HepG2 (cell line): ENCODE measurements at regions not wholly inside any gene's neighbourhood (a gene's known extent, or its start where the extent isn't known, plus 50 kb on each side); places are given as distances from the start of the nearest gene placed in this dataset.

ENCODE experiments used
- ATAC-seq: fragments of 200-7000 bp; cut with Tn5 transposase; 3 replicates; pipeline ENCODE4 v1.9.1; 2020; ENCODE audit warnings: mild to moderate bottlenecking, moderate library complexity
- BruUV-seq: library from RNA; stranded (reverse); fragments of 400-500 nt; replicated peaks from 2 replicates; lab custom pipeline; 2021; lab: Mats Ljungman, UMichigan
- CTCF ChIA-PET: fragments of 300-600 bp; formaldehyde crosslinking; extraction: SDS; loops from one replicate; lab custom pipeline; 2021; ENCODE audit warnings: low total read pairs, inconsistent platforms, low intra/inter-chr PET ratio; lab: Yijun Ruan, JAX
- POLR2A ChIA-PET: fragments of 350-600 bp; sonication (Branson Sonifier 250); formaldehyde crosslinking; loops from one replicate; lab custom pipeline; 2020; ENCODE audit warnings: antibody characterized with exemption, inconsistent platforms; lab: Yijun Ruan, JAX
- DNase-seq: peaks from one replicate; pipeline ENCODE4 v3.0.0-alpha.2; 2015; ENCODE audit warnings: low spot score
- FAIRE-seq: peaks from 3 replicates; lab custom pipeline; 2011; peaks lifted over from hg19 to GRCh38; lab: Jason Lieb, UNC
- H2AFZ ChIP-seq: one replicate; pipeline ENCODE4 v1.6.1; 2011; ENCODE audit warnings: low read length, inconsistent platforms
- H3K27ac ChIP-seq: fragments of 300-600 bp; 3 replicates; pipeline ENCODE4 v1.8.0; 2011; ENCODE audit warnings: mixed run types, mild to moderate bottlenecking, mixed read lengths, low read length, inconsistent platforms; ENCODE audit not compliant: insufficient read depth; ENCODE audit errors: extremely low read length
- H3K27me3 ChIP-seq, 2 experiments: fragments of 200-600 bp in 1 of 2; 2 replicates in 1 of 2; 3 replicates in 1 of 2; pipeline versions ENCODE4 v1.6.0 to v1.8.0; 2011; ENCODE audit warnings: low read length in 2 of 2, mild to moderate bottlenecking in 2 of 2, moderate library complexity in 2 of 2, inconsistent platforms in 1 of 2; ENCODE audit not compliant: insufficient read depth in 2 of 2, control insufficient read depth in 1 of 2
- H3K36me3 ChIP-seq, 2 experiments: fragments of 200-600 bp in 1 of 2; replicated peaks in 1 of 2; 2 replicates in 1 of 2; 3 replicates in 1 of 2; pipeline versions ENCODE4 v1.5.1 to v1.8.0; 2011; ENCODE audit warnings: low read length in 2 of 2, inconsistent platforms in 1 of 2; ENCODE audit not compliant: insufficient read depth in 2 of 2, control insufficient read depth in 1 of 2
- H3K4me1 ChIP-seq: 2 replicates; pipeline ENCODE4 v1.5.1; 2012; ENCODE audit warnings: low read length, inconsistent platforms; ENCODE audit not compliant: insufficient read depth
- H3K4me2 ChIP-seq: 2 replicates; pipeline ENCODE4 v1.6.0; 2011; ENCODE audit warnings: low read depth, low read length, inconsistent platforms
- H3K4me3 ChIP-seq, 3 experiments: fragments of 200-600 bp in 1 of 3; sonication (generic), shearing (Covaris generic) in 1 of 3; replicated peaks in 1 of 3; 2 replicates each; pipeline ENCODE4 v1.5.1; 2011 to 2016; ENCODE audit warnings: low read length in 3 of 3, inconsistent platforms in 2 of 3, low read depth in 2 of 3, mild to moderate bottlenecking in 2 of 3, control low read depth in 1 of 3, mixed read lengths in 1 of 3; ENCODE audit not compliant: insufficient read depth in 1 of 3
- H3K79me2 ChIP-seq: one replicate; pipeline ENCODE4 v1.6.1; 2011; ENCODE audit warnings: low read length, inconsistent platforms; ENCODE audit not compliant: insufficient read depth
- H3K9ac ChIP-seq: 2 replicates; pipeline ENCODE4 v1.6.0; 2011; ENCODE audit warnings: mild to moderate bottlenecking, low read depth, low read length, inconsistent platforms; ENCODE audit not compliant: insufficient read depth
- H3K9me3 ChIP-seq: 2 replicates; pipeline ENCODE4 v1.5.1; 2012; ENCODE audit warnings: mild to moderate bottlenecking, low read length
- H4K20me1 ChIP-seq: 2 replicates; pipeline ENCODE4 v1.6.0; 2011; ENCODE audit warnings: inconsistent platforms, mild to moderate bottlenecking, low read length, moderate library complexity; ENCODE audit not compliant: insufficient read depth
- ARHGAP35 ChIP-seq: sonication (generic); formaldehyde crosslinking; IDR thresholded peaks from 2 replicates; pipeline ENCODE4 v1.9.0; 2022; ENCODE audit warnings: mild to moderate bottlenecking, inconsistent platforms, moderate library complexity, missing genetic modification reagents, borderline replicate concordance
- BCL6 ChIP-seq: IDR thresholded peaks from 2 replicates; pipeline ENCODE4 v1.6.1; 2016; ENCODE audit warnings: missing genetic modification reagents, missing compliant biosample characterization
- CEBPG ChIP-seq: IDR thresholded peaks from 2 replicates; pipeline ENCODE4 v1.6.1; 2016
- GATAD1 ChIP-seq: IDR thresholded peaks from 2 replicates; pipeline ENCODE4 v1.6.1; 2016; ENCODE audit warnings: missing genetic modification reagents, missing compliant biosample characterization
- GMEB2 ChIP-seq: IDR thresholded peaks from 2 replicates; pipeline ENCODE4 v1.6.1; 2016; ENCODE audit warnings: missing biosample characterization, missing genetic modification reagents, low read depth
- IKZF1 ChIP-seq: fragments of 450-650 bp; IDR thresholded peaks from 2 replicates; pipeline ENCODE4 v1.7.1; 2016
- JDP2 ChIP-seq: sonication (generic); formaldehyde crosslinking; IDR thresholded peaks from 2 replicates; pipeline ENCODE4 v1.8.1; 2022; ENCODE audit warnings: missing genetic modification reagents, borderline replicate concordance
- TMF1 ChIP-seq: sonication (generic); formaldehyde crosslinking; IDR thresholded peaks from 2 replicates; pipeline ENCODE4 v1.8.1; 2022; ENCODE audit warnings: low read depth, missing genetic modification reagents
- ZFP36L2 ChIP-seq: sonication (generic); formaldehyde crosslinking; IDR thresholded peaks from 2 replicates; pipeline ENCODE4 v1.4.0; 2020; ENCODE audit warnings: missing genetic modification reagents
- ZNF329 ChIP-seq: sonication (generic); formaldehyde crosslinking; IDR thresholded peaks from 2 replicates; pipeline ENCODE4 v1.9.0; 2021; ENCODE audit warnings: low read depth, mild to moderate bottlenecking, missing genetic modification reagents
- ZSCAN25 ChIP-seq: sonication (generic); formaldehyde crosslinking; IDR thresholded peaks from 2 replicates; pipeline ENCODE4 v1.8.0; 2022; ENCODE audit warnings: mild to moderate bottlenecking, missing genetic modification reagents
- in situ Hi-C: cut with HindIII; loops from 2 replicates; pipeline ENCODE4 v1.10.0; 2017; ENCODE audit warnings: low pct_unique_long_range_greater_than_20kb; ENCODE audit not compliant: extremely low pct_ligation_motif_present
- intact Hi-C: fragments of 100-400 bp; cut with micrococcal nuclease; formaldehyde crosslinking; loops from one replicate; pipeline ENCODE4 v1.10.0; 2022; ENCODE audit not compliant: unreplicated experiment
- TF ChIP-seq, protein P1 (sequence below): IDR thresholded peaks from 2 replicates; pipeline ENCODE4 v1.4.0; 2020; ENCODE audit warnings: mild to moderate bottlenecking, missing genetic modification reagents
- TF ChIP-seq, protein P2 (sequence below): sonication (generic); formaldehyde crosslinking; conservative IDR thresholded peaks from 2 replicates; pipeline ENCODE4 v1.4.0; 2020; ENCODE audit warnings: missing genetic modification reagents
- TF ChIP-seq, protein P3 (sequence below): sonication (generic); formaldehyde crosslinking; IDR thresholded peaks from 2 replicates; pipeline ENCODE4 v1.5.1; 2020; ENCODE audit warnings: missing genetic modification reagents, mild to moderate bottlenecking, borderline replicate concordance

DNA sequence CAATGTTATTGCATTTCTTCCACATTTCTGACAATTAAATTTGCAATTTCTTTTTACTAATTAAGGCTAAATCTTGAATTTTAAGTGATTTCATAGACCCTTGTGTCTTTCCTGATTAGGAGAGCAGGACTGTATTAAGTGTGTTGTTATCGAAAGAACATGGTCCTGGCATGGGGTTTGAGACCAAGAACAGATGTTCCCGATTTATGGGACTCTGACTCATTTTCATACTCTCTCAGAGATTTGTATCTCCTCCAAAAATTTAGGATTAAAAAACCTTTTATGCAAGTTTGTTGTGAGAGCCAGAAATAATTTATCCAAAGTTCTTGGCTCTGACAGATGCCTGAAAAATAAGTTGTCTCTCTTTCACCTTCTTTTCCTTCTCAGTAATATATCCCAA lies 589.3 kb upstream of the ARGLU1 start (continued):
- TF ChIP-seq, protein P1, sequence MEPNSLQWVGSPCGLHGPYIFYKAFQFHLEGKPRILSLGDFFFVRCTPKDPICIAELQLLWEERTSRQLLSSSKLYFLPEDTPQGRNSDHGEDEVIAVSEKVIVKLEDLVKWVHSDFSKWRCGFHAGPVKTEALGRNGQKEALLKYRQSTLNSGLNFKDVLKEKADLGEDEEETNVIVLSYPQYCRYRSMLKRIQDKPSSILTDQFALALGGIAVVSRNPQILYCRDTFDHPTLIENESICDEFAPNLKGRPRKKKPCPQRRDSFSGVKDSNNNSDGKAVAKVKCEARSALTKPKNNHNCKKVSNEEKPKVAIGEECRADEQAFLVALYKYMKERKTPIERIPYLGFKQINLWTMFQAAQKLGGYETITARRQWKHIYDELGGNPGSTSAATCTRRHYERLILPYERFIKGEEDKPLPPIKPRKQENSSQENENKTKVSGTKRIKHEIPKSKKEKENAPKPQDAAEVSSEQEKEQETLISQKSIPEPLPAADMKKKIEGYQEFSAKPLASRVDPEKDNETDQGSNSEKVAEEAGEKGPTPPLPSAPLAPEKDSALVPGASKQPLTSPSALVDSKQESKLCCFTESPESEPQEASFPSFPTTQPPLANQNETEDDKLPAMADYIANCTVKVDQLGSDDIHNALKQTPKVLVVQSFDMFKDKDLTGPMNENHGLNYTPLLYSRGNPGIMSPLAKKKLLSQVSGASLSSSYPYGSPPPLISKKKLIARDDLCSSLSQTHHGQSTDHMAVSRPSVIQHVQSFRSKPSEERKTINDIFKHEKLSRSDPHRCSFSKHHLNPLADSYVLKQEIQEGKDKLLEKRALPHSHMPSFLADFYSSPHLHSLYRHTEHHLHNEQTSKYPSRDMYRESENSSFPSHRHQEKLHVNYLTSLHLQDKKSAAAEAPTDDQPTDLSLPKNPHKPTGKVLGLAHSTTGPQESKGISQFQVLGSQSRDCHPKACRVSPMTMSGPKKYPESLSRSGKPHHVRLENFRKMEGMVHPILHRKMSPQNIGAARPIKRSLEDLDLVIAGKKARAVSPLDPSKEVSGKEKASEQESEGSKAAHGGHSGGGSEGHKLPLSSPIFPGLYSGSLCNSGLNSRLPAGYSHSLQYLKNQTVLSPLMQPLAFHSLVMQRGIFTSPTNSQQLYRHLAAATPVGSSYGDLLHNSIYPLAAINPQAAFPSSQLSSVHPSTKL (CRISPR knock-in tag) = no peak
- no peak for TF ChIP-seq ZNF329
- TF ChIP-seq CEBPG (CRISPR knock-in tag) = no peak
- TF ChIP-seq, protein P2, sequence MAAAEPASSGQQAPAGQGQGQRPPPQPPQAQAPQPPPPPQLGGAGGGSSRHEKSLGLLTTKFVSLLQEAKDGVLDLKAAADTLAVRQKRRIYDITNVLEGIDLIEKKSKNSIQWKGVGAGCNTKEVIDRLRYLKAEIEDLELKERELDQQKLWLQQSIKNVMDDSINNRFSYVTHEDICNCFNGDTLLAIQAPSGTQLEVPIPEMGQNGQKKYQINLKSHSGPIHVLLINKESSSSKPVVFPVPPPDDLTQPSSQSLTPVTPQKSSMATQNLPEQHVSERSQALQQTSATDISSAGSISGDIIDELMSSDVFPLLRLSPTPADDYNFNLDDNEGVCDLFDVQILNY (CRISPR knock-in tag) = no peak
- TF ChIP-seq JDP2 (CRISPR knock-in tag) = no peak
- no peak for TF ChIP-seq ZFP36L2 (CRISPR knock-in tag)

DNA sequence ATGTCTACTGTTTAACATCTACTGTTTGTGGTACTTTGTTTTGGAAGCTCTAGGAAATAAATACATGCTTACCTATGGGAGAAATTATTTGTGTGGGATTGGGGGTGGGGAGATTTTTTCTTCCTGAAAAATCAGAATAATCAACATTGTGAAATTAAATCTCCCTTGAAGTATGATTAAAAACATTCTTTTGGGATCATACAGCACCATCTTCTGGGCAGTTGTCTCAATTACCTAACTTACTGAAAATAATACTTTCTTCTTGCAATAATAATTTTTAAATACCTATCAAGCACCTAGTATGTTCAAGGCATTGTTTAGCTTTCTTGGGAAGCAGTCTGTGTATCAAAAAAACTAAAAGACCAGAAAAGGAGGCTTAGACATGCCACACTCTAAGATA lies 576.5 kb upstream of the ARGLU1 start:
- in situ Hi-C loops = no loop called here
- no peaks in the 10 kb centered on the region for H3K9me3 ChIP-seq
- no peak overlapping the region for H2AFZ ChIP-seq
- H3K4me2 ChIP-seq = no peak overlapping the region
- no peaks in the 10 kb centered on the region for H3K27me3 ChIP-seq
- H3K27ac ChIP-seq = no peak overlapping the region
- H3K9ac ChIP-seq = no peak overlapping the region
- H3K36me3 ChIP-seq = no peaks in the 10 kb centered on the region
- ChIA-PET POLR2A (no interaction called here), CTCF (no interaction called here)
- DNase-seq = no peak
- H3K4me3 ChIP-seq = no peak overlapping the region
- FAIRE-seq = no peak
- H3K79me2 ChIP-seq = no peaks in the 10 kb centered on the region
- intact Hi-C loops = no loop called here
- no peak for ATAC-seq
- BruUV-seq = no TSS peak
- no peak for TF ChIP-seq GATAD1 (CRISPR knock-in tag)
- TF ChIP-seq ZSCAN25 (CRISPR knock-in tag) = no peak
- TF ChIP-seq IKZF1 = no peak
- no peak for TF ChIP-seq TMF1 (CRISPR knock-in tag)
- no peak for TF ChIP-seq ARHGAP35 (CRISPR knock-in tag)
- TF ChIP-seq, protein P3, sequence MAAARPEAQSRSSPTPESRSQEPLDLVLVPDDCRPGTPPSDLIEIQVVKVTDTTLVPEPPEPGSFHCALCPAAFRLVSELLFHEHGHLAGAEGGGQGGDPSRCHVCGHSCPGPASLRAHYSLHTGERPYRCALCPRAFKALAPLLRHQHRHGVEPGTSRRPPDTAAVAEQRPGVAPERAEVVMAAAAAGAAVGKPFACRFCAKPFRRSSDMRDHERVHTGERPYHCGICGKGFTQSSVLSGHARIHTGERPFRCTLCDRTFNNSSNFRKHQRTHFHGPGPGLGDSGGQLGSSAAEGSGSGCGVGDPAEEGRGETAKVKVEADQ (CRISPR knock-in tag) = no peak
- no peak for TF ChIP-seq GMEB2
- TF ChIP-seq BCL6 = no peak
- no peaks in the 10 kb centered on the region for H3K4me1 ChIP-seq
- no peaks in the 10 kb centered on the region for H4K20me1 ChIP-seq
